Ishikawa (cell line): ENCODE measurements at regions not wholly inside any gene's neighbourhood (a gene's known extent, or its start where the extent isn't known, plus 50 kb on each side); places are given as distances from the start of the nearest gene placed in this dataset.

Source experiments
- CEBPB ChIP-seq: IDR thresholded peaks from 2 replicates; pipeline ENCODE4 v1.6.1; 2012
- EP300 ChIP-seq: IDR thresholded peaks from 2 replicates; pipeline ENCODE4 v1.6.1; 2012; ENCODE audit warnings: borderline replicate concordance
- FOXM1 ChIP-seq: IDR thresholded peaks from 2 replicates; pipeline ENCODE4 v1.6.1; 2012; ENCODE audit warnings: low read depth, borderline replicate concordance
- RAD21 ChIP-seq: IDR thresholded peaks from 2 replicates; pipeline ENCODE4 v1.6.1; 2012; ENCODE audit warnings: low read depth
- REST ChIP-seq: IDR thresholded peaks from 2 replicates; pipeline ENCODE4 v1.6.1; 2012; ENCODE audit warnings: low read depth, mild to moderate bottlenecking
- TAF1 ChIP-seq: IDR thresholded peaks from 2 replicates; pipeline ENCODE4 v1.6.1; 2012; ENCODE audit warnings: low read depth, mild to moderate bottlenecking
- USF1 ChIP-seq: IDR thresholded peaks from 2 replicates; pipeline ENCODE4 v1.6.1; 2012
- YY1 ChIP-seq: IDR thresholded peaks from 2 replicates; pipeline ENCODE4 v1.6.1; 2012; ENCODE audit warnings: low read depth

- no peak for TF ChIP-seq EP300
- TF ChIP-seq REST, result no peak
- TF ChIP-seq TAF1, result no peak
- no peak for TF ChIP-seq YY1
- no peak for TF ChIP-seq CEBPB
- no peak for TF ChIP-seq USF1
- TF ChIP-seq FOXM1, result no peak
- TF ChIP-seq RAD21, result no peak
Observed at GRCh38 chr6:14231501-14232280, 114.1 kb downstream of the CD83 start.
